ENCODE measurements at regions not wholly inside any gene's neighbourhood (a gene's known extent, or its start where the extent isn't known, plus 50 kb on each side); places are given as distances from the start of the nearest gene placed in this dataset.

DNA sequence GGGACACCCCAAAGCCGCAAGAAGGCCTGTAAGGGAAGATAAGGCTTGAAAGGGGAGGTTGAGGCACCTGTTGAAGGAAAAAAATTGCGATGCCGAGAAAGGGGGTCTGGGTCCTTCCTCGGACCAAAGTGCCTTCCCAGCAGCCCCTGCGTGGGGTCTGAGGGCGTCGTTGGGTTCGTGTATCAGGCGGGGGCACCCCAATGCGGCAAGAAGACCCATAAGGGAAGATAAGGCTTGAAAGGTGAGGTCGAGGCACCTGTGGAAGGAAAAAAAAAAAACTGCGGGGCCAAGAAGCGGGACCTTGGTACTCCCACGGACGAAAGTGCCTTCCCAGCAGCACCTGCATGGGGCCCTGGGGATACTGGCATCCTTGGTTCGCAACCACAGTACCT, 277.5 kb downstream of the ALG10 start:
- TF ChIP-seq CTCF (IDR thresholded peaks at IDR 0.05) (no peak), POLR2A (IDR thresholded peaks at IDR 0.05) (no peak), EP300 (IDR thresholded peaks at IDR 0.05) (no peak)
